ENCODE measurements at regions not wholly inside any gene's neighbourhood (a gene's known extent, or its start where the extent isn't known, plus 50 kb on each side); places are given as distances from the start of the nearest gene placed in this dataset.

DNA sequence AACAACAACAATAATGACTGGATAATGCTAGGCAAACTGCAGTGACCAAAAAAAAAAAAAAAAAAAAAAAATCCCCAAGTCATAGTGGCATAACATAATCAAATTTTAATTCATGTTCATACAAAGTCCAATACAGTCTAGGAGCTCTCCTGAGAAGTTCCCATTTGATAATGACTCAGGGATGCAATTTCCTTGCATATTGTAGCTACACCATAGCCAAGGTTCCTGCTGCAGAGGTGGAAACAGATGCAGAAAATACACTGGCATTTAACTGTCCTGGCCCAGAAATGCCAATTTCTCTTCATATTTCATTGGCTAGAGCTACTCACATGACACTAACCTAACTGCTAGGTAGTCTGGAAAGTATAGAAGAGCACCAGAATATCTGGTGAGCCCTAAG is 72.2 kb upstream of the SLC12A2 start:
- ChIA-PET POLR2A (ENCODE audit: unreplicated experiment) (interaction anchor here (0.7 kb wide), 1 partner anchor 40 kb away, joined by 43 read pairs; no protein-coding TSS in a partner anchor), CTCF (interaction anchor here (0.7 kb wide), 1 partner anchor 12 kb away, joined by 3 read pairs; no protein-coding TSS in a partner anchor)
- Histone ChIP-seq H4K20me1 (ENCODE audit: insufficient read depth) (no peaks in the 10 kb centered on the region), H3K9me2 (ENCODE audit: insufficient read depth) (no peaks in the 10 kb centered on the region), H3K4me3 (no peak overlapping the region), H3K9me3 (ENCODE audit: insufficient read depth, low read depth) (no peaks in the 10 kb centered on the region), H3K27ac (no peak overlapping the region), H3K79me2 (ENCODE audit: low read depth) (no peaks in the 10 kb centered on the region), H3F3A (ENCODE audit: insufficient read depth, low read depth) (0 out of 2 replicates have a peak, but pooled peaks cover 3% of the 10 kb centered on the region), H3K27me3 (ENCODE audit: insufficient read depth, low read depth) (no peaks in the 10 kb centered on the region), H2AFZ (no peak overlapping the region), H3K4me1 (replicated peaks; ENCODE audit: insufficient read depth) (peaks cover 7% of the 10 kb centered on the region; the same call in 1 of the 2 replicates), H3K4me2 (no peak overlapping the region), H3K36me3 (ENCODE audit: low read depth) (no peaks in the 10 kb centered on the region)
- BruUV-seq (replicated peaks): no TSS peak
- TF ChIP-seq CTCF (conservative IDR thresholded peaks at IDR 0.05) (no peak), EZH2 (IDR thresholded peaks at IDR 0.05; ENCODE audit: low read depth) (no peak)
- no peak for DNase-seq
- intact Hi-C loops (cut with micrococcal nuclease; ENCODE audit: unreplicated experiment): no loop called here

DNA sequence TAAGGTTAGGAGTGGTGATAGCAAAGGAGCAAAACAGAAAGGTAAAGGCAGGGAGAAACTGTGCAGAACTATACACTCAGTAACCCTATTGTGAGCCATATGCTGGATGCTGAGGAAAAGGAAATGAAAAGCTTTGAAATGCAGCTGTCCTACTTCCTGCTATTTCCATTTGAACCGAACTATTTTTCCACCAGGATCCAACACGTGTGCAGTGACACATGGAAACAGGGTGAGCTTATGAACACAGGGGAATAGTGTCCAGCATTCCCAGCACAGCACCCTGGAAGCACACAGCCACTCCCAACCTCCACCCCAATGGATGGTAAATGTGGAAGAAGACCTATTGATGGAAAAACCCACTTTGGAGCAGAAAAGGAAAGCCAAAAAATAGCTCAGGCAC is 69.0 kb upstream of the SLC12A2 start:
- BruUV-seq (replicated peaks): no TSS peak
- CTCF ChIA-PET: no interaction called here
- intact Hi-C loops (cut with micrococcal nuclease; ENCODE audit: unreplicated experiment): no loop called here
- POLR2A ChIA-PET (ENCODE audit: unreplicated experiment): interaction anchor here (0.6 kb wide), 1 partner anchor 187 kb away, joined by 3 read pairs; no protein-coding TSS in a partner anchor
- no peak overlapping the region for H3K4me3 ChIP-seq
- H3K9me3 ChIP-seq (ENCODE audit: insufficient read depth, low read depth): no peaks in the 10 kb centered on the region
- no peaks in the 10 kb centered on the region for H4K20me1 ChIP-seq (ENCODE audit: insufficient read depth)
- H3K4me2 ChIP-seq: no peak overlapping the region
- no peaks in the 10 kb centered on the region for H3K79me2 ChIP-seq (ENCODE audit: low read depth)
- H3K27ac ChIP-seq: no peak overlapping the region
- TF ChIP-seq EZH2 (IDR thresholded peaks at IDR 0.05; ENCODE audit: low read depth): no peak
- no peak for TF ChIP-seq CTCF (conservative IDR thresholded peaks at IDR 0.05)
- H3F3A ChIP-seq (ENCODE audit: insufficient read depth, low read depth): no peaks in the 10 kb centered on the region
- H3K9me2 ChIP-seq (ENCODE audit: insufficient read depth): no peaks in the 10 kb centered on the region
- H3K27me3 ChIP-seq (ENCODE audit: insufficient read depth, low read depth): no peaks in the 10 kb centered on the region
- no peak overlapping the region for H2AFZ ChIP-seq
- H3K36me3 ChIP-seq (ENCODE audit: low read depth): no peaks in the 10 kb centered on the region
- no peaks in the 10 kb centered on the region for H3K4me1 ChIP-seq (replicated peaks; ENCODE audit: insufficient read depth)
- no peak for DNase-seq

DNA sequence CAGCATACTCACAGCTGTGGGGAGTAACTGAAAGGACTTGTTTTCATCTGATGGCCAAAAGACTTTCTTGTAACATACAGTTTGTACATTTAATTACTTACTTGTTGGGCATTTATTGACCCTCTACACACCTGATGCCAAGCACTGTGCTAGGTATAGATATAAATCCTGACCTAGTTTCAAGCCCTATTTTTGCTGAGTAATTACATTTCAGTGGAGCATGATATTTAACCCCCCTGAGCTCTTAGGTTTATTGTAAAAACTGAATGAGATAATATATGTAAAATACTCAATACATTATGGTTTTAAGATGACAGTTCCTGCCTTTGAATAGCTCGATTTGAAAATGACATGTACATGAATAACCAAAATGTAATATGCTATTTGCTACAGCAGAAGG is 68.1 kb upstream of the SLC12A2 start:
- H3K36me3 ChIP-seq (ENCODE audit: low read depth): no peaks in the 10 kb centered on the region; the same call in 1 of the 2 replicates
- H3K9me3 ChIP-seq (ENCODE audit: insufficient read depth, low read depth): no peaks in the 10 kb centered on the region
- no peaks in the 10 kb centered on the region for H3K79me2 ChIP-seq (ENCODE audit: low read depth)
- no peak overlapping the region for H3K27ac ChIP-seq
- no peak overlapping the region for H3K4me3 ChIP-seq
- DNase-seq: no peak
- no peak for TF ChIP-seq EZH2 (IDR thresholded peaks at IDR 0.05; ENCODE audit: low read depth)
- intact Hi-C loops (cut with micrococcal nuclease; ENCODE audit: unreplicated experiment): no loop called here
- H3K27me3 ChIP-seq (ENCODE audit: insufficient read depth, low read depth): no peaks in the 10 kb centered on the region
- H3K9me2 ChIP-seq (ENCODE audit: insufficient read depth): no peaks in the 10 kb centered on the region
- no peaks in the 10 kb centered on the region for H4K20me1 ChIP-seq (ENCODE audit: insufficient read depth)
- ChIA-PET CTCF (no interaction called here), POLR2A (ENCODE audit: unreplicated experiment) (interaction anchor here (0.6 kb wide), 1 partner anchor 11 kb away, joined by 3 read pairs; no protein-coding TSS in a partner anchor)
- H3F3A ChIP-seq (ENCODE audit: insufficient read depth, low read depth): no peaks in the 10 kb centered on the region
- H2AFZ ChIP-seq: no peak overlapping the region
- BruUV-seq (replicated peaks): no TSS peak
- no peaks in the 10 kb centered on the region for H3K4me1 ChIP-seq (replicated peaks; ENCODE audit: insufficient read depth)
- no peak overlapping the region for H3K4me2 ChIP-seq

DNA sequence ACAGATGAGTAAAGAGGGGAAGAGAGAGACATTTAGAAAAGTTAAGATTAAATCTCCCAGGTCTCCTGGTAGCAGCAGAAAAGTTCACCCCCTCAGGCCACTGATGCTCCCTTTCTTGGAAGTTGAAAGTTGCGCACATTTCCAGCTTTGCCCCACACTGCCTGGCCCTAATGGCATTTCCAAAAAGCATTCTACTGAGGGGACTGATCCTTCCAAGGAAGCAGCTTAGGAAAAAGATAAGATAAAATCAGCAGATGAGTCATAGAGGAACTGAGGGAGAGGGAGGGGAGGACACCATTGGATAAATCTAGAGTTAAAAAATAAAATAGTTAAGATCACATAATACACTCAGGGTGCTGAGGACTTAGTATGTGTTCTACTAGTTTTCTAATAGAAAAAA is 67.6 kb upstream of the SLC12A2 start:
- ChIA-PET POLR2A (ENCODE audit: unreplicated experiment) (no interaction called here), CTCF (no interaction called here)
- H3K9me2 ChIP-seq (ENCODE audit: insufficient read depth): no peaks in the 10 kb centered on the region
- H3K36me3 ChIP-seq (ENCODE audit: low read depth): no peaks in the 10 kb centered on the region; the same call in 1 of the 2 replicates
- intact Hi-C loops (cut with micrococcal nuclease; ENCODE audit: unreplicated experiment): no loop called here
- no peaks in the 10 kb centered on the region for H3K9me3 ChIP-seq (ENCODE audit: insufficient read depth, low read depth)
- H2AFZ ChIP-seq: no peak overlapping the region
- H3K4me3 ChIP-seq: no peak overlapping the region
- no peak overlapping the region for H3K27ac ChIP-seq
- H3K4me2 ChIP-seq: no peak overlapping the region
- DNase-seq: no peak
- no peak for TF ChIP-seq EZH2 (IDR thresholded peaks at IDR 0.05; ENCODE audit: low read depth)
- no peak for TF ChIP-seq CTCF (conservative IDR thresholded peaks at IDR 0.05)
- H3K27me3 ChIP-seq (ENCODE audit: insufficient read depth, low read depth): no peaks in the 10 kb centered on the region
- no peaks in the 10 kb centered on the region for H3K4me1 ChIP-seq (replicated peaks; ENCODE audit: insufficient read depth)
- BruUV-seq (replicated peaks): no TSS peak
- H3K79me2 ChIP-seq (ENCODE audit: low read depth): no peaks in the 10 kb centered on the region
- no peaks in the 10 kb centered on the region for H4K20me1 ChIP-seq (ENCODE audit: insufficient read depth)
- H3F3A ChIP-seq (ENCODE audit: insufficient read depth, low read depth): no peaks in the 10 kb centered on the region
